B cell (primary cell): ENCODE measurements at regions not wholly inside any gene's neighbourhood (a gene's known extent, or its start where the extent isn't known, plus 50 kb on each side); places are given as distances from the start of the nearest gene placed in this dataset.

Experiments
- CTCF ChIP-seq: fragments of 200-600 bp; IDR thresholded peaks from one replicate; pipeline ENCODE4 v1.8.0; 2022; ENCODE audit warnings: antibody characterized with exemption, mild to moderate bottlenecking
- EZH2 ChIP-seq: IDR thresholded peaks from 2 replicates; pipeline ENCODE4 v1.6.1; 2012; ENCODE audit warnings: borderline replicate concordance, low read depth, mild to moderate bottlenecking, moderate library complexity, low read length; ENCODE audit not compliant: insufficient read depth, poor library complexity, severe bottlenecking

GRCh38 chr20:46810448-46811223, 84.0 kb upstream of the EYA2 start:
- TF ChIP-seq CTCF: no peak
- TF ChIP-seq EZH2: no peak
